ENCODE measurements at regions not wholly inside any gene's neighbourhood (a gene's known extent, or its start where the extent isn't known, plus 50 kb on each side); places are given as distances from the start of the nearest gene placed in this dataset.

DNA sequence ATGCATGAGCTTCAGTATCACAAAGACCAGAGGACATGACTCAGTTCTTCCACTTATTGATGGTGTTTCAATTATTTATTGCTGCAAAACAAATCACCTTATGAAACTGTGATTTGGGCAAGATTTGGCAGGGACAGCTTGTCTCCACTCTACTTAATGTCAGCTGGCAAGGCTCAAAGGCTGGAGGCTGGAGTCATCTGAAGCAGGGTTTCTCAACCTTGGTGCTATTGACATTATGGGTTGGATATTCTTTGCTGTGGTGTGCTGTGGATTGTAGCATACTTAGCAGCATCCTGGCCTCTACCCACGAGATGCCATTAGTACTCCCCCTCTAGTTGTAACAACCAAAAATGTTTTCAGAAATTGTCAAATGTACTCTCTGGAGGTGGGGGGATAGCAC lies 138.8 kb upstream of the PEX5L start:
- intact Hi-C loops (cut with DNase I; ENCODE audit: low total_unique reads): no loop called here
- H3K36me3 ChIP-seq: no peaks in the 10 kb centered on the region
- H3K27ac ChIP-seq: no peak overlapping the region
- H3K9me3 ChIP-seq: peaks cover 0 to 4% (median 0%) of the 10 kb centered on the region in 8 donors
- no peaks in the 10 kb centered on the region for H3K4me1 ChIP-seq
- H3K27me3 ChIP-seq (replicated peaks in 1 of 7): no peaks in the 10 kb centered on the region
- TF ChIP-seq CTCF (IDR thresholded peaks at IDR 0.05 in 8 of 11, conservative IDR thresholded peaks at IDR 0.05 in 3 of 11) (no peak), POLR2A (IDR thresholded peaks at IDR 0.05) (no peak), POLR2AphosphoS5 (IDR thresholded peaks at IDR 0.05) (no peak)
- no peak overlapping the region for H3K4me3 ChIP-seq
- DNase-seq: no peak
- WGBS, 5 donors: 44 to 67% (median 63%) methylated on average over 1 of the region's 1 CpG

- 71 to 85% (median 76%) methylated on average over 3 of the region's 3 CpGs for WGBS, 5 donors
- H3K4me1 ChIP-seq: no peaks in the 10 kb centered on the region
Observed at GRCh38 chr3:180176059-180176458, 139.3 kb upstream of the PEX5L start.

GRCh38 chr3:180177255-180177654 lies 140.5 kb upstream of the PEX5L start:
- Histone ChIP-seq H3K27me3 (replicated peaks in 1 of 7) (no peaks in the 10 kb centered on the region), H3K4me1 (no peaks in the 10 kb centered on the region), H3K4me3 (no peak overlapping the region), H3K9me3 (peaks cover 0 to 4% (median 0%) of the 10 kb centered on the region in 8 donors), H3K36me3 (no peaks in the 10 kb centered on the region), H3K27ac (no peak overlapping the region)
- DNase-seq: no peak
- WGBS, 5 donors: 71 to 83% (median 80%) methylated on average over 4 of the region's 4 CpGs
- intact Hi-C loops (cut with DNase I; ENCODE audit: low total_unique reads): no loop called here
- TF ChIP-seq POLR2A (IDR thresholded peaks at IDR 0.05) (no peak), POLR2AphosphoS5 (IDR thresholded peaks at IDR 0.05) (no peak), CTCF (IDR thresholded peaks at IDR 0.05 in 8 of 11, conservative IDR thresholded peaks at IDR 0.05 in 3 of 11) (no peak)

More at GRCh38 chr3:180176059-180176458, 139.3 kb upstream of the PEX5L start:
- H3K4me3 ChIP-seq: no peak overlapping the region
- no peaks in the 10 kb centered on the region for H3K36me3 ChIP-seq
- intact Hi-C loops (cut with DNase I; ENCODE audit: low total_unique reads): no loop called here
- DNase-seq: no peak
- H3K27me3 ChIP-seq (replicated peaks in 1 of 7): no peaks in the 10 kb centered on the region
- no peak for TF ChIP-seq POLR2A (IDR thresholded peaks at IDR 0.05)
- TF ChIP-seq CTCF (IDR thresholded peaks at IDR 0.05 in 8 of 11, conservative IDR thresholded peaks at IDR 0.05 in 3 of 11): no peak
- no peak for TF ChIP-seq POLR2AphosphoS5 (IDR thresholded peaks at IDR 0.05)
- H3K9me3 ChIP-seq: peaks cover 0 to 4% (median 0%) of the 10 kb centered on the region in 8 donors
- no peak overlapping the region for H3K27ac ChIP-seq

GRCh38 chr3:180179562-180179961 lies 142.8 kb upstream of the PEX5L start:
- intact Hi-C loops (cut with DNase I; ENCODE audit: low total_unique reads): no loop called here
- Histone ChIP-seq H3K36me3 (no peaks in the 10 kb centered on the region), H3K4me3 (no peak overlapping the region), H3K4me1 (no peaks in the 10 kb centered on the region), H3K9me3 (peaks cover 0 to 3% (median 0%) of the 10 kb centered on the region in 8 donors), H3K27me3 (replicated peaks in 1 of 7) (no peaks in the 10 kb centered on the region), H3K27ac (no peak overlapping the region)
- no peak for DNase-seq
- 68 to 92% (median 86%) methylated on average over 2 of the region's 2 CpGs for WGBS, 5 donors
- no peak for TF ChIP-seq CTCF (IDR thresholded peaks at IDR 0.05 in 8 of 11, conservative IDR thresholded peaks at IDR 0.05 in 3 of 11)
- TF ChIP-seq POLR2AphosphoS5 (IDR thresholded peaks at IDR 0.05): no peak
- no peak for TF ChIP-seq POLR2A (IDR thresholded peaks at IDR 0.05)
